C4-2B (cell line): ENCODE measurements at regions not wholly inside any gene's neighbourhood (a gene's known extent, or its start where the extent isn't known, plus 50 kb on each side); places are given as distances from the start of the nearest gene placed in this dataset.
A peak's percentile ranks its signal among the peaks of the same experiment; 100 is the strongest.
"Not testable (repeated sequence)": the region's sequence is repeated elsewhere in the genome, so short reads cannot be mapped to it uniquely, and the experiment has no call there.

Experiments used
- H3K27ac ChIP-seq: fragments of 450-650 bp; 2 replicates; pipeline ENCODE4 v1.5.1; 2017

GRCh38 chr9:41771693-41772092 is 357.5 kb downstream of the CNTNAP3B start:
- H3K27ac ChIP-seq, result not testable (repeated sequence)

- H3K27ac ChIP-seq, result not testable (repeated sequence)
Observed at GRCh38 chr9:41754822-41755221, 374.4 kb downstream of the CNTNAP3B start.

- not testable (repeated sequence) for H3K27ac ChIP-seq
Observed at GRCh38 chr9:41754403-41754802, 374.8 kb downstream of the CNTNAP3B start.

- H3K27ac ChIP-seq, result not testable (repeated sequence)
Observed at GRCh38 chr9:41741897-41742296, 387.3 kb downstream of the CNTNAP3B start.

GRCh38 chr9:41741173-41741572 is 388.1 kb downstream of the CNTNAP3B start:
- not testable (repeated sequence) for H3K27ac ChIP-seq

GRCh38 chr9:41738681-41739080 is 390.5 kb downstream of the CNTNAP3B start:
- not testable (repeated sequence) for H3K27ac ChIP-seq

GRCh38 chr9:41699190-41699589 is 430.0 kb downstream of the CNTNAP3B start:
- H3K27ac ChIP-seq, result not testable (repeated sequence)

- not testable (repeated sequence) for H3K27ac ChIP-seq
Observed at GRCh38 chr9:41697080-41697479, 432.1 kb downstream of the CNTNAP3B start.

GRCh38 chr9:41679312-41679711 is 449.9 kb downstream of the CNTNAP3B start:
- not testable (repeated sequence) for H3K27ac ChIP-seq

- not testable (repeated sequence) for H3K27ac ChIP-seq
Observed at GRCh38 chr9:41663497-41664036, 465.7 kb downstream of the CNTNAP3B start.

- not testable (repeated sequence) for H3K27ac ChIP-seq
Observed at GRCh38 chr9:41658706-41659105, 469.6 kb upstream of the ZNG1F start.

GRCh38 chr9:41658116-41658515 is 469.0 kb upstream of the ZNG1F start:
- H3K27ac ChIP-seq, result not testable (repeated sequence)

GRCh38 chr9:41657141-41657540 is 468.0 kb upstream of the ZNG1F start:
- H3K27ac ChIP-seq, result not testable (repeated sequence)

- H3K27ac ChIP-seq, result not testable (repeated sequence)
Observed at GRCh38 chr9:41655071-41655554, 466.0 kb upstream of the ZNG1F start.

- H3K27ac ChIP-seq, result not testable (repeated sequence)
Observed at GRCh38 chr9:41654349-41654748, 465.2 kb upstream of the ZNG1F start.

GRCh38 chr9:41653560-41654340 is 464.6 kb upstream of the ZNG1F start:
- not testable (repeated sequence) for H3K27ac ChIP-seq

- H3K27ac ChIP-seq, result not testable (repeated sequence)
Observed at GRCh38 chr9:41652800-41653199, 463.7 kb upstream of the ZNG1F start.

- not testable (repeated sequence) for H3K27ac ChIP-seq
Observed at GRCh38 chr9:41652100-41652713, 463.1 kb upstream of the ZNG1F start.

- H3K27ac ChIP-seq, result not testable (repeated sequence)
Observed at GRCh38 chr9:41650086-41650485, 461.0 kb upstream of the ZNG1F start.

GRCh38 chr9:41648564-41648963 is 459.4 kb upstream of the ZNG1F start:
- not testable (repeated sequence) for H3K27ac ChIP-seq

- not testable (repeated sequence) for H3K27ac ChIP-seq
Observed at GRCh38 chr9:41646246-41646645, 457.1 kb upstream of the ZNG1F start.

- peak overlapping the region; percentile 45; the same call in 1 of the 2 replicates for H3K27ac ChIP-seq
Observed at GRCh38 chr9:41643571-41644279, 454.6 kb upstream of the ZNG1F start.
